ENCODE measurements at regions not wholly inside any gene's neighbourhood (a gene's known extent, or its start where the extent isn't known, plus 50 kb on each side); places are given as distances from the start of the nearest gene placed in this dataset.

DNA sequence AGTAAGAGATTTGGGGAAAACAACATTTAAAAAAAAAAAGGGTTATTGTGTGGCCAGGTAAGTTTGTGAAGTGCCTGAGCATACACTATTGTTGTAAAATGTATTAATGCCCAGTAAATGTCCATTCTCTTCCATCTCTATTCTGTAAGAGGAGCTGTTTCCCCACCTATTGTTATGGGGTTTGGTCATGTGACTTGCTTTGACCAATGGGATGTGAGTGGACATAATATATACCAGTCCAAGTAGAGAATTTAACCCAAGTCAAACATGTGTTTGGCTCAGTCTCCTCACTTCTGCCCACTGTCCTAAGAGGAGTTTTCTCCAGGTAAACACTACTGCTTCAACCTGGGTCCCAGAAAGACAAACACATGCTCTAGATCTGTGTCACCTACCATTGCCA, 377.1 kb downstream of the FOXA2 start:
- TF ChIP-seq, protein P1, sequence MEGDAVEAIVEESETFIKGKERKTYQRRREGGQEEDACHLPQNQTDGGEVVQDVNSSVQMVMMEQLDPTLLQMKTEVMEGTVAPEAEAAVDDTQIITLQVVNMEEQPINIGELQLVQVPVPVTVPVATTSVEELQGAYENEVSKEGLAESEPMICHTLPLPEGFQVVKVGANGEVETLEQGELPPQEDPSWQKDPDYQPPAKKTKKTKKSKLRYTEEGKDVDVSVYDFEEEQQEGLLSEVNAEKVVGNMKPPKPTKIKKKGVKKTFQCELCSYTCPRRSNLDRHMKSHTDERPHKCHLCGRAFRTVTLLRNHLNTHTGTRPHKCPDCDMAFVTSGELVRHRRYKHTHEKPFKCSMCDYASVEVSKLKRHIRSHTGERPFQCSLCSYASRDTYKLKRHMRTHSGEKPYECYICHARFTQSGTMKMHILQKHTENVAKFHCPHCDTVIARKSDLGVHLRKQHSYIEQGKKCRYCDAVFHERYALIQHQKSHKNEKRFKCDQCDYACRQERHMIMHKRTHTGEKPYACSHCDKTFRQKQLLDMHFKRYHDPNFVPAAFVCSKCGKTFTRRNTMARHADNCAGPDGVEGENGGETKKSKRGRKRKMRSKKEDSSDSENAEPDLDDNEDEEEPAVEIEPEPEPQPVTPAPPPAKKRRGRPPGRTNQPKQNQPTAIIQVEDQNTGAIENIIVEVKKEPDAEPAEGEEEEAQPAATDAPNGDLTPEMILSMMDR (conservative IDR thresholded peaks at IDR 0.05): no peak
- TF ChIP-seq EZH2 (IDR thresholded peaks at IDR 0.05; ENCODE audit: low read depth): no peak
- H3K4me2 ChIP-seq: no peak overlapping the region
- no peaks in the 10 kb centered on the region for H3K36me3 ChIP-seq (ENCODE audit: low read depth)
- H4K20me1 ChIP-seq (ENCODE audit: insufficient read depth): no peaks in the 10 kb centered on the region
- no peaks in the 10 kb centered on the region for H3F3A ChIP-seq (ENCODE audit: insufficient read depth, low read depth)
- H2AFZ ChIP-seq: no peak overlapping the region
- no TSS peak for BruUV-seq (replicated peaks)
- peaks cover 14% of the 10 kb centered on the region; the same call in 1 of the 2 replicates for H3K27me3 ChIP-seq (ENCODE audit: insufficient read depth, low read depth)
- no peak overlapping the region for H3K4me3 ChIP-seq
- no peaks in the 10 kb centered on the region for H3K9me2 ChIP-seq (ENCODE audit: insufficient read depth)
- no peaks in the 10 kb centered on the region for H3K9me3 ChIP-seq (ENCODE audit: insufficient read depth, low read depth)
- H3K4me1 ChIP-seq (replicated peaks; ENCODE audit: insufficient read depth): no peaks in the 10 kb centered on the region
- intact Hi-C loops (cut with micrococcal nuclease; ENCODE audit: unreplicated experiment): no loop called here
- ChIA-PET POLR2A (ENCODE audit: unreplicated experiment) (no interaction called here), CTCF (no interaction called here)
- H3K27ac ChIP-seq: no peak overlapping the region
- no peaks in the 10 kb centered on the region for H3K79me2 ChIP-seq (ENCODE audit: low read depth)
- no peak for DNase-seq

DNA sequence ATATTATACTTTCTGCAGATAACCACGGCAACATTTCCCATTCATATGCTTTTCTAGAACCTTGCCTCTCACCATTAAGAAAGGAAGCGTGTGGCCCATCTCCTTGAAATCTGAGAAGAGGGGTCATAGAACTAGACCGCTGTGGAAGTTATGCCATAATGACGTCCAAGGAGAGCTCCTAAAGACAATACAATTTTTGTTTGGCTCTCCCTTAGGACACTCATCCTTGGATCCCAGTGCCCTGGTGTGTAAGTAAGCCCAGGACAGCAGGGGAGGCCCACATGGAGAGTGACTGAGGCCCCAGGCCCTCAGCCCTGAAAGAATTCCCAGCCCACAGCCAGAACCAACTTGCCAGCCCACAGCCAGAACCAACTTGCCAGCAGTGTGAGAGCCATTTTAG, 379.6 kb downstream of the FOXA2 start:
- Histone ChIP-seq H3K27me3 (ENCODE audit: insufficient read depth, low read depth) (peaks cover 3% of the 10 kb centered on the region; the same call in 1 of the 2 replicates), H2AFZ (no peak overlapping the region), H3K4me2 (no peak overlapping the region), H3K4me3 (no peak overlapping the region), H3K36me3 (ENCODE audit: low read depth) (no peaks in the 10 kb centered on the region), H3K9me3 (ENCODE audit: insufficient read depth, low read depth) (no peaks in the 10 kb centered on the region), H3K4me1 (replicated peaks; ENCODE audit: insufficient read depth) (no peaks in the 10 kb centered on the region), H3K79me2 (ENCODE audit: low read depth) (no peaks in the 10 kb centered on the region), H3F3A (ENCODE audit: insufficient read depth, low read depth) (no peaks in the 10 kb centered on the region), H3K9me2 (ENCODE audit: insufficient read depth) (no peaks in the 10 kb centered on the region), H4K20me1 (ENCODE audit: insufficient read depth) (no peaks in the 10 kb centered on the region), H3K27ac (no peak overlapping the region)
- intact Hi-C loops (cut with micrococcal nuclease; ENCODE audit: unreplicated experiment): no loop called here
- ChIA-PET POLR2A (ENCODE audit: unreplicated experiment) (no interaction called here), CTCF (no interaction called here)
- TF ChIP-seq, protein P1 (conservative IDR thresholded peaks at IDR 0.05): no peak
- TF ChIP-seq EZH2 (IDR thresholded peaks at IDR 0.05; ENCODE audit: low read depth): no peak
- BruUV-seq (replicated peaks): no TSS peak
- no peak for DNase-seq

DNA sequence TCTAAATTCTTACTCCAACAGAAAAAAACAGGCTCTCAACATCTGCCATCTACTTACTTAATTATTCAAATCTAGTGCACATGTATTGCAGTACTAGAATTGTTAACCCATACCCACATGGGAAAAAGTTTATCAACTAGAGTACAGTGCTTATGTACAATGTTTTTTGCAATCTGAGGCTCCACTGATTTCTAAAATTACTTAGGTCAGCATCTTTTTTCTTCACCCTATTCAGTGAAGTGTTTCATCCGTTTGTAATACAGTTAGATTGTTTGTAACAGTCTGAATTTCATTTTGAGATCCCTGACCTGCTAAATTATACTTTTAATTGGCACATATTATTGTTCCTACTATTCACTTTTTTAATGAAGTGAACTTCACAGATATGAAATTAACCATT, 402.2 kb downstream of the FOXA2 start:
- CTCF ChIA-PET: no interaction called here
- Histone ChIP-seq H4K20me1 (ENCODE audit: insufficient read depth) (0 out of 2 replicates have a peak, but pooled peaks cover 3% of the 10 kb centered on the region), H3K36me3 (ENCODE audit: low read depth) (no peaks in the 10 kb centered on the region), H3K9me2 (ENCODE audit: insufficient read depth) (no peaks in the 10 kb centered on the region), H3K4me3 (no peak overlapping the region), H3K27ac (no peak overlapping the region), H3F3A (ENCODE audit: insufficient read depth, low read depth) (no peaks in the 10 kb centered on the region), H3K79me2 (ENCODE audit: low read depth) (no peaks in the 10 kb centered on the region), H3K9me3 (ENCODE audit: insufficient read depth, low read depth) (no peaks in the 10 kb centered on the region), H3K4me1 (replicated peaks; ENCODE audit: insufficient read depth) (no peaks in the 10 kb centered on the region), H2AFZ (no peak overlapping the region), H3K4me2 (no peak overlapping the region), H3K27me3 (ENCODE audit: insufficient read depth, low read depth) (no peaks in the 10 kb centered on the region)
- intact Hi-C loops (cut with micrococcal nuclease; ENCODE audit: unreplicated experiment): no loop called here
- POLR2A ChIA-PET (ENCODE audit: unreplicated experiment): no interaction called here
- no TSS peak for BruUV-seq (replicated peaks)
- TF ChIP-seq, protein P1 (conservative IDR thresholded peaks at IDR 0.05): no peak
- no peak for TF ChIP-seq EZH2 (IDR thresholded peaks at IDR 0.05; ENCODE audit: low read depth)
- no peak for DNase-seq
